ENCODE measurements at regions not wholly inside any gene's neighbourhood (a gene's known extent, or its start where the extent isn't known, plus 50 kb on each side); places are given as distances from the start of the nearest gene placed in this dataset.

- TF ChIP-seq, protein P1, sequence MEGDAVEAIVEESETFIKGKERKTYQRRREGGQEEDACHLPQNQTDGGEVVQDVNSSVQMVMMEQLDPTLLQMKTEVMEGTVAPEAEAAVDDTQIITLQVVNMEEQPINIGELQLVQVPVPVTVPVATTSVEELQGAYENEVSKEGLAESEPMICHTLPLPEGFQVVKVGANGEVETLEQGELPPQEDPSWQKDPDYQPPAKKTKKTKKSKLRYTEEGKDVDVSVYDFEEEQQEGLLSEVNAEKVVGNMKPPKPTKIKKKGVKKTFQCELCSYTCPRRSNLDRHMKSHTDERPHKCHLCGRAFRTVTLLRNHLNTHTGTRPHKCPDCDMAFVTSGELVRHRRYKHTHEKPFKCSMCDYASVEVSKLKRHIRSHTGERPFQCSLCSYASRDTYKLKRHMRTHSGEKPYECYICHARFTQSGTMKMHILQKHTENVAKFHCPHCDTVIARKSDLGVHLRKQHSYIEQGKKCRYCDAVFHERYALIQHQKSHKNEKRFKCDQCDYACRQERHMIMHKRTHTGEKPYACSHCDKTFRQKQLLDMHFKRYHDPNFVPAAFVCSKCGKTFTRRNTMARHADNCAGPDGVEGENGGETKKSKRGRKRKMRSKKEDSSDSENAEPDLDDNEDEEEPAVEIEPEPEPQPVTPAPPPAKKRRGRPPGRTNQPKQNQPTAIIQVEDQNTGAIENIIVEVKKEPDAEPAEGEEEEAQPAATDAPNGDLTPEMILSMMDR (IDR thresholded peaks at IDR 0.05; ENCODE audit: low read depth, low read length) = no peak
- Histone ChIP-seq H3K27ac (ENCODE audit: low read depth, low read length) (no peak overlapping the region), H3K4me3 (ENCODE audit: low read depth, low read length) (no peak overlapping the region), H3K9me3 (ENCODE audit: control insufficient read depth, insufficient read depth, low read length) (no peaks in the 10 kb centered on the region), H3K27me3 (ENCODE audit: control insufficient read depth, insufficient read depth, low read length) (no peaks in the 10 kb centered on the region)
- no peak for DNase-seq (ENCODE audit: low read depth, low spot score)
- ChIA-PET CTCF (no interaction called here), POLR2A (no interaction called here)
These were observed 379.2 kb upstream of the NFIA start for GRCh38 chr1:60703155-60703554.

DNA sequence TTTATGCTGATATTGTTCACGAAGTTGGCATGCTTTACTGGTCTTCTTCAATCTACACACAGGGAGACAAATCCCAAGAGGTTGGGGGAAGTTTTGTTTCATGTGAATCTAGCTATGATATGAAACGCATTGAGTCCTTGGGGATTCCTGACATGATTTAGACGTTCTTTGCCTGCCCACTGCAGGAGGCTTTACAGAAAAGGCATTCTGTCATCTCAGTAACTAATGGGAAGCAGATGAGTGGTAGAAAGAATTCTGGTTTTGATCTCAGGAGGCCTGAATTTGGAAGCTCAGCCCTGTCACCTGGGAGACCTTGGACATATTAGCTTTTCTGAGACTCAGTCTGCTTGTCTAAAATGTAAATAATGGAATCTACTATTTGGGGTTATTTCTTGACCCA lies 383.0 kb upstream of the NFIA start:
- H3K27me3 ChIP-seq (ENCODE audit: control insufficient read depth, insufficient read depth, low read length) = no peaks in the 10 kb centered on the region
- ChIA-PET CTCF (no interaction called here), POLR2A (no interaction called here)
- TF ChIP-seq, protein P1 (IDR thresholded peaks at IDR 0.05; ENCODE audit: low read depth, low read length) = no peak
- H3K9me3 ChIP-seq (ENCODE audit: control insufficient read depth, insufficient read depth, low read length) = 0 out of 2 replicates have a peak, but pooled peaks cover 3% of the 10 kb centered on the region
- no peak overlapping the region for H3K4me3 ChIP-seq (ENCODE audit: low read depth, low read length)
- DNase-seq (ENCODE audit: low read depth, low spot score) = no peak
- no peak overlapping the region for H3K27ac ChIP-seq (ENCODE audit: low read depth, low read length)

- Histone ChIP-seq H3K27ac (ENCODE audit: low read depth, low read length) (no peak overlapping the region), H3K27me3 (ENCODE audit: control insufficient read depth, insufficient read depth, low read length) (no peaks in the 10 kb centered on the region), H3K9me3 (ENCODE audit: control insufficient read depth, insufficient read depth, low read length) (0 out of 2 replicates have a peak, but pooled peaks cover 3% of the 10 kb centered on the region), H3K4me3 (ENCODE audit: low read depth, low read length) (no peak overlapping the region)
- ChIA-PET POLR2A (no interaction called here), CTCF (no interaction called here)
- TF ChIP-seq, protein P1 (IDR thresholded peaks at IDR 0.05; ENCODE audit: low read depth, low read length) = no peak
- no peak for DNase-seq (ENCODE audit: low read depth, low spot score)
These were observed 385.0 kb upstream of the NFIA start for GRCh38 chr1:60697204-60697994.

GRCh38 chr1:60696512-60696911 lies 385.8 kb upstream of the NFIA start:
- ChIA-PET POLR2A (no interaction called here), CTCF (no interaction called here)

GRCh38 chr1:60695716-60696171 lies 386.6 kb upstream of the NFIA start:
- CTCF ChIA-PET = no interaction called here
- Histone ChIP-seq H3K4me3 (ENCODE audit: low read depth, low read length) (no peak overlapping the region), H3K9me3 (ENCODE audit: control insufficient read depth, insufficient read depth, low read length) (0 out of 2 replicates have a peak, but pooled peaks cover 3% of the 10 kb centered on the region), H3K27ac (ENCODE audit: low read depth, low read length) (no peak overlapping the region), H3K27me3 (ENCODE audit: control insufficient read depth, insufficient read depth, low read length) (no peaks in the 10 kb centered on the region)
- DNase-seq (ENCODE audit: low read depth, low spot score) = no peak
- POLR2A ChIA-PET = no interaction called here
- TF ChIP-seq, protein P1 (IDR thresholded peaks at IDR 0.05; ENCODE audit: low read depth, low read length) = no peak

More at GRCh38 chr1:60696512-60696911, 385.8 kb upstream of the NFIA start:
- Histone ChIP-seq H3K27ac (ENCODE audit: low read depth, low read length) (no peak overlapping the region), H3K27me3 (ENCODE audit: control insufficient read depth, insufficient read depth, low read length) (no peaks in the 10 kb centered on the region), H3K9me3 (ENCODE audit: control insufficient read depth, insufficient read depth, low read length) (0 out of 2 replicates have a peak, but pooled peaks cover 3% of the 10 kb centered on the region), H3K4me3 (ENCODE audit: low read depth, low read length) (no peak overlapping the region)
- TF ChIP-seq, protein P1 (IDR thresholded peaks at IDR 0.05; ENCODE audit: low read depth, low read length) = no peak
- DNase-seq (ENCODE audit: low read depth, low spot score) = no peak
